ENCODE measurements at regions not wholly inside any gene's neighbourhood (a gene's known extent, or its start where the extent isn't known, plus 50 kb on each side); places are given as distances from the start of the nearest gene placed in this dataset.

DNA sequence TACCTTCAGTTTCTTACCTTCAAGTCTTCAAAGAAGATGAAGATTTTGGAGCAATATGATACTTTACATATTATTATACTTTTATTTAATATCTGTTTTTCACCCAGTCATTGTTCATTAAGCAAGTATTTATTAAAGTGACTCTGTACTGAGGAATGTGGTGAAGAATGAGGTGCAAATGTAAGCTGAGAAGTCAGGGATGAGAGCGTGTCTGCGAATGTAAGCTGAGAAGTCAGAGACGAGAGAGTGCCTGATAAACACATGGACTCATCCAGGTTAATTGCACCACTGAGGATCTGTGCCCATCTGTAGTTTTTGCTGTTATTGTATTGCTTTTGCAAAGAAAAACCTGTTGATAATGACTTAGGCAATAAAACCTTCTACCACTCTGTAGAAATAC is 211.9 kb upstream of the FAR2 start:
- DNase-seq (ENCODE audit: low read depth, low spot score), result no peak

DNA sequence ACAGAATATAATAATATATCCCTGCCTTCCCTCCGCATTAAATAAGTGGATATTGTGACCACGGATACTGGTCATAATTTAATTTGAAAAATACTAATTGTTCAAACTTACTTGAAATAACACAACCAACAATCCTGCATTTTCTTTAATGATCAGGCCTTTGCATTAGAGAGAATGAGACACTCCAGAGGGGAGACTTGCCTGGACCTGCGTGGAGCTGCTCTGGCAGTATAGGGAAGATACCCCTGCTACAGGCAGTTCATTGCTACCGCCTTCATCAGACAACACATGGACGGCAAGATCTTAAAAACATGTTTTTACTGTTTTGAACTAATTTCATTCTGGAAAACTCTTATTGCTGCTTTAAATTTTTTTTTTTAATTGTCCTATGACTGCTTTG is 211.0 kb upstream of the FAR2 start:
- DNase-seq (ENCODE audit: low read depth, low spot score), result no peak

DNA sequence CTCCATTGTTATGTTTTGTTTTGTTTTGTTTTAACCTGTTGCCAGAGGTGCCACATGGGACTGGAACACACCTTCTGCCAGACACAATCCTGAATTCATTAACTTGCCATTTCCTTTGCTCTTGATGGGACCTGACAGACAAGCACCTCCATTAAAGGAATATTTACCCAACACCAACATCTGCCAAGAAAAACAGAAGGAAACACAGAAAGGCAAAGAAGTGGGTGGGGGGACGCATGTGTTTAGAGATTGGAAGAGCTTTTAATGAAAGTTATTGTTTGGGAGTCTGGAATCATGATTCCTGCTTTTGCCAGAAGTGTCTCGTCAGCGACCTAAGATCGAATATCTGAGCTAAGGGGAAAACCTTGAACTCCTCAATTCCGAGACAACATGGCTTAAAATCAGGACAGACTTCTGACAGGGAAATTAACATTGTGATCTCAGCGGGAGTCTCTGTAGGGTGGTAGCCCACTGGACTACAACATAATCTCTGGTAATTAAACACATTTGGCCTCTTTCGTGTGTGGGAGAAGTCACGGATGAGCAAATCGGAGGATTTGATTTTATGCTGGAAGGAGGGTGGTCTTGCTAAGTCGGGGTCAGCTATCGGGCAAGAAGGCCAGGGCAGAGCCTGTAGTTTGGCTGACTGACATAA is 210.4 kb upstream of the FAR2 start:
- no peak for DNase-seq (ENCODE audit: low read depth, low spot score)

DNA sequence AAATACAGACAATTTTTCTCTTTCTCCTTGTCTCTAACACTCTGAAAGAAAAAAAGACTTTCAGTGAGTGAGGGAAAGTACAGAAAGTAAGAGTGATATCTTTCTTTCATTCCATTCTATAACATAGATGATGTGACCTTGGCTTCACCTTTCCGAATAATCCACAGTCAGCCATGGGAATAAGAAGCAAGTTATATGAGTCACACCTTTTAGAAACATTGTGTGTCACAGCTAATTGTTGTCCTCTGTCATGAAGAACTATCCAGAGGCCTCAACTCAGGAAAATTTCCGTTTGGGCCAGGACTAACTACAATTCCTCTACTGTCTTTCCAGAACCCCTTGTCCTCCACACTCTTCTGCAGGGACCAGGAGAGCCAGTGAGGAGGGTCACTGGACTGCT is 209.7 kb upstream of the FAR2 start:
- no peak for DNase-seq (ENCODE audit: low read depth, low spot score)

DNA sequence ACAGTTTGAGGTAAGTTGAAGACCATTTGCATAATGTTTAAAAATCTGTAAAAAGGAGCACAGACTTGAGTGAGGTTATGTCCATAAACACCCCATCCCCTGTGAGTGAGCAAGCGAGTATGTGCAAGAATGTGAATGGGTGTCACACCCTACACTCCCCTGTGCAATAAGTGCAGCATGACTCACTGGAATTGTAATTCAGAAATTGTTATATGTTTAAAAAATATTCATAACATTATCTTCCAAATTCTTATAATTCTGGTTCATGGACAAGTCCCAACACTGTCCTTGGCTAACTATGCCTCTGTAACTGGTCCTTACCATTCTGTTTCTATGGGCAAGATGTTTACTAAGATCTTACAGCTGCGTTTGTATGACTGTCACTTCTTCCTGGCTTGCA is 207.8 kb upstream of the FAR2 start:
- no peak for DNase-seq (ENCODE audit: low read depth, low spot score)

DNA sequence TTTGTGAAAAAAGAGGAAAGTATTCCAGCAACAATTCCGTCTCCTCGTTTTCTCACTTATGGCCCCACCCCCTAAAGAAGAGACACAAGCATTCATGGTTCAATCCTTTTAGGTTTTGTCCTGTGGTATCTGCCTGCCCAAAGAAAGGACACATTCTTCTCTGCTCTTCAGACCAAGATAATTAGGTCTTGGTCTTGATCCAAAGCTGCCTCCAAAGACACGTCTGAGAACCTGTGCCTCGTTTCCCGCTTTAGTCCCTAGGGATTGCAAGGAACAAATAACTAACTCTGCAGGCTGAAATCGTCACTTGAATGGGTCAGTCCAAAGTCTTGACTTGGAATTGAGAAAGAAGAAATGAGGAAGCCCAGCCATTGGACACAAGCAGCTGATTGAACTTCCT is 202.7 kb upstream of the FAR2 start:
- DNase-seq (ENCODE audit: low read depth, low spot score), result no peak

DNA sequence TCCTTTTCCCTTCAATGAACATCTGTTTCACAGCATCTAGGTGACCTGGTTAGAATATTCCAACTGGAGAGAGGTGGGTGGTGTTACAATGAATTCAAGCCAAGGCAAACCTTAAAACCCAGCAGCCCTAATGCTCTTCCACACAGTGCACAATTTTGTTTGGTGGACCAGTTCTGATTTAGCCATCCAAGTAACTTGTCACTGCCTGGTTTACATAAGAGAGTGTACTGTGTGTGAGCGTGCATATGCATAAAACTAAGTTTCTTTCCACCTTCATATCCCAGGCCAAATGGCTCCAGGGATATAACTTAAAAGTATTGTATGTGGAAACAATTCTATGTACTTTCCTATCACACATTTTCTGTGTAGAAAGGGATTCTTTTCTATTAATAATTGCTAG is 200.4 kb upstream of the FAR2 start:
- no peak for DNase-seq (ENCODE audit: low read depth, low spot score)

DNA sequence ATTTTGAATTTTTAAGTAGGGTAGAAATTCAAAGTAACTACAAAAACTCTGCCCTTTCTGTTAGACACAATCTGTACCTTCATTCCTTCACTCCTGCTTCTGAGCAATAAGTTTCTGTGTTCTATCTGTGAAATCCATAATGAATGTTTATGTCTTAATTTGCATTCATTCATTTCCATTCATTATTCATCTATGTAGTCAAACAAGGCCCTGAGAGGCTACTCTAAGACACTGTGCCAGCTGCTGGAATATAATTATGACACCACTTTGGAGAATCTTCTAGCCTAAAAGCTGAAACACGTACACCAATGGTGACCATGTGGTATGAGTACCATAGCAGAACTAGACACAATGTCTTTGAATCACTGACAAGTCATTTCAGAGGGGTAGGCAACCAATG is 199.9 kb upstream of the FAR2 start:
- DNase-seq (ENCODE audit: low read depth, low spot score), result no peak

DNA sequence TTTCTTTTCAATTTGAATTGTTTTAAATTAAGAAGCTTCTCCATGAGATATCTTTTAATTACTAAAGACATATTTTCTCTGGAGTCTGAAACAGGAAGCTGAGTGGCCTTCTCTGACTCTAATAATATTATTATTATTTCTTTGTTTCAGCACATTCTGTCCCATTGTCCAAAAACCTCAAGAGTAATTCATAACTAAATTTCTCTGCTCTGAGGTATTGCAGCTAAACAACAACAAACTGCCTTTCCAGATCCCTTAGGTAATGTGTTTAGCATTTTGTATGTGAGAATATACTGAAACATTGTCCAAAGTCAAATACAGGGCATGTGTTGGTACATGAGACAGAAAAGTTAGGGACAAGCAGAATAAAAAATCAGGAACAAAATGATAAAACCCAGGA is 199.0 kb upstream of the FAR2 start:
- DNase-seq (ENCODE audit: low read depth, low spot score), result no peak

DNA sequence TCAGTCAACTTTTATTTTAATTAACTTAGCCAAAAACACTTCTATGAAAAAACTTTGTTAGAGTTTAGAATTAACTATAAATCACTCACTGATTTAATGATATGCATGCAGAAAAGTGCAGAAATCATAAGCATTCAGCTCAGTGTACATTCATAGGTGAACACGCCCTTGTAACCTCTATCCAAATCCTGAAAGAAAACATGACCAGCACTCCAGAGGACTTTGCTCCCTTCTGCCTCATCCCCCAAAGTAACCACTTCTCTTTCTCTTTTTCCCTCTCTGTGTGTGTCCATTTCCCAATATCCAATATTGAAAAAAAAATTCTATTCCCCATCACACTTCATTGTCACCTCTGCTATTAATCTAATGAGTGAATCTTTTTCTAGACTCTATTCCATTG is 197.1 kb upstream of the FAR2 start:
- DNase-seq (ENCODE audit: low read depth, low spot score), result no peak

DNA sequence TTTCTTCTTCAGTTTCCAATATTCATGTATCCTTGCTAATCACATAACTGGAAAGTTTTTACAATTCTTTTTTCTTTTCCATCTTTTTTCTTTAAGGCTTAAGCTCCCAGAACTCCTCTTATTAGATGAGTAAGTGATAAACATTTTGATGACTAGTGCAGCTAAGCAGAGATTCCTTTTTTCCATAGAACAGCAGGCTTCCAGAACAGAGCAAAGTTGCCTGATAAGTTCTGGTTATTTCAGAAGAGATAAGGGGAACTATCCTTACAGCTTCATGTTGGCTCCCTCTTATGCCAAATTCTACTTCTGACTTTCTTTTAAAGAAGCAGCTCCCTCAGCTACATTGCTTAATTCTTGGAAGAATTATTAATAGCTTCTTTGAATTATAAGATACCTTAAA is 194.7 kb upstream of the FAR2 start:
- DNase-seq (ENCODE audit: low read depth, low spot score), result no peak

DNA sequence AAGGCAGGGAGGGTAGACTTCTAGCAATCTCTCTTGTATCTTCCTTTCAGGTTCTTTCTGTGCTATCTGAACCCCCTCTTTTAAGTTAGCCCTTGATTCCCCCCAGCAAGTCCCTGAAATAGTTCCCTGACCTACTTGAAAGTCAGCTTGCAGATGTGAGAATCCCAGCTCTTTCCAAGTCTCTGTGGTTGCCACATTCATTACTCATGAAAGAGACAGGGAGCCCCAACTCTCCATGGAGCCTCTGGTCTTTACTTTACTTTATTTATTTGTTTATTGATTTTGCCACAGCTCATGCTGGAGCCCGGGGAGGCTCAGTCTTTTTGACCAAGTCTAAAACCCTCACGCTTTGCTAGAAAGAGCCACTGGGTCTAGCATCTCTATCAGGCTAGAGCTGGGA is 193.6 kb upstream of the FAR2 start:
- no peak for DNase-seq (ENCODE audit: low read depth, low spot score)

DNA sequence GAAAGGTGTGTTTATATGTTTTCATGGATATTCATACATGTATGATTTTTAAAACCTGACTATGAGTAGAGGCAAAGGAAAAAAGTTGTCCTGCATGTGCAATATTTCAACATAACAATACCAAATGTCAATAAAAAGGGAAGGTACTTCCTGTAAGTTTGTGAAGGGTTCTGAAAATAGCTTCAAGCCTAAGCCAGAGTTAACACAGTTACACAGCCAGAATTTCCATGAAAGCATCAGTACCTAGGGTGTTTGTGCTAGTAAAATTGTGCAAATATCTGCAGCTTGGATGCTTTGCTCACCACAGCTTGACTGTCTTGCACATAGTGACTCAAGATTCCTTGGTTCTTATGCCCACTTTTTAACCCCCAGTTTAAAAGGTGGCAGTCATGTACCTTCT is 193.1 kb upstream of the FAR2 start:
- no peak for DNase-seq (ENCODE audit: low read depth, low spot score)

DNA sequence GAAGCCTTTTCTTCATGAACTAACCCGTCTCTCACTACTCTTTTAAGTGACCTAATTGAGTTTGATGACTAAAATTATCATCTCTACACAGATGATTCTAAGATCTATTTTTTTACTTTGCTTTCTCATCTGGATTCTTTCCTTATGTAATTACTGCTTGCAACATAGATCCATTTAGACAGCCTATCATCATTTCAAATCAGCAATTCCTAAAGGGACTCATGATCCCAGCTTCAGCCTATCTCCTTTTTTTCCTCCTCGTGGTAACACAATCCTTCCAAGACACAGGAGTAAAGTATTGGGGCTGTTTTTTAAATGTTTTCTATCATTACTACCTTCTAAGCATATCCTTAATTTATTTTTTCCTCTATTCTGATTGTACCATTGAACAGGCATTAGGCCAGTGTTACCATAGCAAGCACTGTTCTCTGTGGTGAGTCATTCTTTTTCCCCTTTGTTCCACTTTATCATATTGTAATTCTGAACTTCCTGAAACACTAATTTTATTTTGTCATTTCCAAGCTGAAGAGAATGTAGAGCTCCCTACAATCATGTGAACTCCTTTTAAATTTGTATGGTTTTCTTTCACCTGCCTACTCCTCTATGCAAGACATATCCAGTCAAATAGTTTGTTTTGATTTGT is 190.4 kb upstream of the FAR2 start:
- no peak for DNase-seq (ENCODE audit: low read depth, low spot score)

DNA sequence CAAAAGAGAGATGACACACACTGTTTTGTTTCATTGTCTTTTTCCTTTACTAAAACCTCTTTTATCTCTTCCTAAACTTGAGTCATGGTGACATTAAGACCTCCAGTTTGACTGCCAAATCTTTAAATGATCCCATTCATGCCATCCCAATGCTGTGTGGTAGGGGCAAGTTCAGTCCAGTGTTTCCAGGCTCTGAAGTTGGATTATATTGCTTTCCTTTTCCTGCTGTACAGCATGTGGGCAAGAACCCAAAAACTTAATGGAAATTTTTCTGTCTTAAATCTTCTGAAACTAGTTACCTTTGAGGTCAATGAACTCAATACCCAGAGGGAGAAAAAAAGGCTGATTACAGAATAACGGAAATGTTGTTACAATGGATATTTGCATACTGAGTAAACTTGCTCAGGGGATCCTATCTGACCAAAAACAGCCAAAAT is 187.1 kb upstream of the FAR2 start:
- DNase-seq (ENCODE audit: low read depth, low spot score), result no peak

DNA sequence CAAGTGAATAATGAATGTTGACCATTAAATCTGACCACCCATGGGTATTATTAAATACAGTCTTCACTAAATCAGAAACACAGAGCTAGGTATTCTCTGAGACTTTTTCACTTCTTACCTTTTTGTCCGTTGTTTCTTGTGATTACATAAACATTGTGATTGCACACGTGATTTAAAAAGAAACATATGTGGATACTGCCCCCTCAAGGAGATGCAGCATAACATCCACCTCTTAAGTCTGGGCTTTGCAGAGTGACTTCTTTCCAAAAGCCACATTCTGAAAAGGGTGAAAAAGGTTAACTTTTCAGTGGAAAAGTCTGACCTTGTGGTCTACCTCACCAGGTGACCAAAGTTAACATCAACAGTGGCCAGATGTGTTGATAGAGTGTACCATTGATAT is 185.5 kb upstream of the FAR2 start:
- no peak for DNase-seq (ENCODE audit: low read depth, low spot score)

DNA sequence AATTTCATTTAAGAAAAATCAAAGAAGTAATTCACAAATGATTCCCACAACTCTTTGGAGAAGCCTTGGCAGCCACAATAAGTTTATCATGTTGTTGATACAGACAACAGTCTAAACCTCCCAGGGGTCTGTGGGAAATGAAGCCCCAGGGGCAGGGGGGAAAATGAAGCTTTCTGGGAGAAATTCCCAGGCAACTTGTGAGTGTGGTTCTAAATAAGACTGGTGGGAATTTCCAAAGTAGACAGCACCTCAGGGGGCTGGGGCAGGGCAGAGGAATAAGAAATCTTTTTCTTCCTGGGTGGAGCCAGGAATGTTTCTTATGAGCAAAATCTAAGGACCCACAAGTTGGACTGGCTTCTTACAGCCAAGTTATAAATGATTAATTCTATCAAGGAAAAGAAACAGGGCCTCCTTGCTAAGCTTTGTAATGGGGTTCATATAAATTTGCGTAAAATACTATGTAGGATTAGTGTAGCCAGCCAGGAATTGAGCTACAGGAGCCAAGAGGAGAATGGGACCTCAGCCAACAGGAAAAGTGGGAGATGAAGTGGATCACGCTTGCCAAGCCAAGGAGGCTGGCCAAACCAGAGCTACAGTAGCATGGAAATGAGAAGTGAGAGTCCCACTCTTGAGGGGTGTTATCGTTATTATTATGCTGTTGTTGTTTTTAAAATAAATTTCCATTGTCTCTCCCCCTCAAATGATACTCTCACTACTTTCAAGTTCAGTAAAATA is 182.9 kb upstream of the FAR2 start:
- no peak for DNase-seq (ENCODE audit: low read depth, low spot score)

DNA sequence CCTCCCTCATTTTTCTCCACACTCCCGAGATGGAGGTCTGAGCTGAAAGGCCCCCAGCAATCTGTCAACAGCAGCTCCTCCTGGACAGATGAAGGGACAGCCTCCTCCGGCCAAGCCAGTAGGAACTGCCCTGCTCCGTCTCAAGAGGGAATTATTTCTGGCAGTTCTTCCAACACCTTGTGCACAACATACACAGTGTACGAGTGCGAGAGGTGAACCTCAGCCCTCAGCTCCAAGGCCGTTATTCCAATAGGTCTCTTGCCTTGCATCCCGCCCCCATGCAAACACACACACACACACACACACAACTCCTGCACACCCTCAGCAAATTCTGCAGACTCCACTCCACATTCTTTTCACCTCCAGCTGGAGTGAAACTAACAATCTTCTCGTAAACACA is 181.7 kb upstream of the FAR2 start:
- DNase-seq (ENCODE audit: low read depth, low spot score), result no peak

DNA sequence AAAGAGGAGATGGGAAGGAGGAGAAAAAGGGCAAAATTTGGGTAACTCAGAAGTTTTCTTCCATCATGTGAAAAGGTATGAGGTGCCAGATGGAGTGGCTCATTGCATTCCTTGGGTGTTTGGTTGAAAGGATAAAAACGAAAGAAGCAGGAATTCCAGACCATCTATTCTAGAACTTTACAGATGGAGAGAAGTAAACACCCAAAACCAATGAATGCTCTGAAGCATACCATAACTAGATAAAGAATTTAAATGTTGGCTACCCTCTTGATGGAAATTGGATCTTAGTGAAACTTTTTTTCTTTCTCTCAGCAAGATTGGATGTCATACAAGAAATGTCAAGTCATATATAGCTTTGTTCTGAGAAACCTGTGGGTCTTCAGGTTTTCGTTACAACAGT is 175.6 kb upstream of the FAR2 start:
- DNase-seq (ENCODE audit: low read depth, low spot score), result no peak

DNA sequence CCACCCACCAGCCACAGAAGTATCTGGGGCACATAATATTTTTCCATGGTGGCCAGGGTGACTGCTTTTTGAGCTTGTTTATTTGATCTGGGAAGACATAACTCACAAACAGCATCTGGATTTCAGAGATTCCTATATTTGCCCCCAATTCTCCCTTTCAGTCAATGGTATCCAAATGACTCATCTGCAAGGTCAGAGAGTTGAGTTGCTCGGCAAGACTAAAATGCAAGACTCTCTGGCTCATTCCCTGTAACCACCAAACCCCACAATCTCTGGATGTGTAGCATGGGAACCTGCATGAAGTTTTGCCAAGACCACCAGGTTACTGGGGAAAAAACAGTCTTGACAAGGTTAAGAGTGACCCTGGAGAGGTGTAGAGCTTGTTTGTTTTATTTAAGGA is 174.9 kb upstream of the FAR2 start:
- DNase-seq (ENCODE audit: low read depth, low spot score), result no peak

DNA sequence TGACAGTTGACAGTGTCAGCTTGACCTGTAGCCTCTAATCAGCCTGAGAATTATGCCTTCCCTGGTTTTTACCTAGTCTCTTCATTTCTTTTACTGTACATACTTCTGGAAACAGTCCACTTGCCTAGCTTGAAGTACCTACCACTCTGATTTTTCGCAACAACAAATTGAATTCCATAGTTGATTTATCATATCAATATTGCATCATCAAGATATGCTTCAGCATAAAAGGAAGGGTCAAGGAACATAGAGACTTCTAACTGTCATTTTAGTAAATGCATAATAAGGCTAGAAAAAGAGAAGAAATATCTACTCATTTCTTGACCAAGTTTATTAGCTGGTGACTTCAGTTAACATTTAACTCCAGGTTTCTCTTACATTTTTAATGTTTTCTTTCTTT is 174.2 kb upstream of the FAR2 start:
- DNase-seq (ENCODE audit: low read depth, low spot score), result no peak

DNA sequence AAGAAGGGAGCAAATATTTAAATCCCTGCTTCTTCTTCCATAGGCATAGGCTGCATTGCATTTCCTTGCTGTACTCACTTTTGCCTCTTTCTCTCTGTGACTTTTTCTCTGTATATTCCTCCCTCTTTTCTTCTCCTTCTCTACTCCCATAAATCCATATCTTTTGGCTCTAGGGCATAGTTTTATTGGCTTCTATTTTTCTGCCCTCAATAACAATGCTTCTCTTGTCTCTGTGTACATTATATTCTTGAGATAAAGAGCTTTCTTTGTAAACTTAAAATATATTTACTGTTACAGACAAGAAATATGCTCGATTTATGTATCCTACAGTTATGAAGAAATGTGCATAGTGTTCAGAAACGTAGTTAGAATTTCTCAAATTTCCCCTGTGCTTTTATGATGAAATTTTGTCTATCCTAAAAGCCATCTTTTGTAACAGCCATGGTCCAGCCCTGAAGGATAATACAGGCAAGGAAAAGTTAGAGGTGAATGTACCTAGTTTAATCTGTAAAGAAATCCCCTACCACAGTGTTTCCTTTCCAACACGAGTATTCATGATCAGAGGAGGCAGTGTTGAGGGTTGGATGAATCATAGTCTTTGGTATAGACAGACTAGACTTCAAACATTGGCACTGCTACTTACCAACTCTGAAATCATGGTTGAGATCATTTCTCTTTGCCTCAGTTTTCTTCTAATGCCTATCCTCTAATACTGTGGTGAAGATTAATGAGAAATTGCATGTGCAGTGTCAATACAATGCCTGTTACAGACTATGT is 173.3 kb upstream of the FAR2 start:
- no peak for DNase-seq (ENCODE audit: low read depth, low spot score)
